ENCODE measurements at regions not wholly inside any gene's neighbourhood (a gene's known extent, or its start where the extent isn't known, plus 50 kb on each side); places are given as distances from the start of the nearest gene placed in this dataset.

DNA sequence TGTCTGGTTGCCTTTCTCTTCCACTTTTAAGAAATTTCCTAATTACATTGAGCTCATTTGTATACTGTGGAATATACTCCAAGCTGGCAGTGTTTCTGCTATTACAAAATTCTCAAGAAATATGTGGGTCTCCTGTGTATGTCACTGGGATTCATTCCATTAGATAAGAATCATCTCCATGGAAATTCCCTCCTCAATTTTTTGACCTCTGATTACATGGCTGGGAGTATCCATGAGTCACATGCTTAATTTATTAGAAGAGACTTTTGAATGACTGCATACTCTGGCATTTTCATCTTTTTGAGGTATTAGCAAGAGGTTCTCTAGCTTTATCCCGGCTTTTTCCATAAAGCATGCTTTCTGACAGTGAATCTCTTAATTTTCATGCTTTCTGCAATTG, 665.5 kb upstream of the CNTNAP5 start:
- H3K27me3 ChIP-seq (replicated peaks; ENCODE audit: control insufficient read depth, insufficient read depth, low read length): no peaks in the 10 kb centered on the region
- POLR2A ChIA-PET: no interaction called here
- intact Hi-C loops (cut with micrococcal nuclease; ENCODE audit: unreplicated experiment): no loop called here
- no TSS peak for BruUV-seq (replicated peaks)
- Mint-ChIP-seq H3K4me1 (ENCODE audit: low read depth, unreplicated experiment) (no peaks in the 10 kb centered on the region), H3K27me3 (ENCODE audit: insufficient read depth, unreplicated experiment) (no peaks in the 10 kb centered on the region), H3K9me3 (ENCODE audit: unreplicated experiment) (peaks cover 10% of the 10 kb centered on the region), H3K27ac (ENCODE audit: unreplicated experiment) (no peak overlapping the region), H3K4me3 (ENCODE audit: unreplicated experiment) (no peak overlapping the region), H3K36me3 (ENCODE audit: insufficient read depth, unreplicated experiment) (no peaks in the 10 kb centered on the region)
- CTCF ChIA-PET: no interaction called here
- TF ChIP-seq, protein P1, sequence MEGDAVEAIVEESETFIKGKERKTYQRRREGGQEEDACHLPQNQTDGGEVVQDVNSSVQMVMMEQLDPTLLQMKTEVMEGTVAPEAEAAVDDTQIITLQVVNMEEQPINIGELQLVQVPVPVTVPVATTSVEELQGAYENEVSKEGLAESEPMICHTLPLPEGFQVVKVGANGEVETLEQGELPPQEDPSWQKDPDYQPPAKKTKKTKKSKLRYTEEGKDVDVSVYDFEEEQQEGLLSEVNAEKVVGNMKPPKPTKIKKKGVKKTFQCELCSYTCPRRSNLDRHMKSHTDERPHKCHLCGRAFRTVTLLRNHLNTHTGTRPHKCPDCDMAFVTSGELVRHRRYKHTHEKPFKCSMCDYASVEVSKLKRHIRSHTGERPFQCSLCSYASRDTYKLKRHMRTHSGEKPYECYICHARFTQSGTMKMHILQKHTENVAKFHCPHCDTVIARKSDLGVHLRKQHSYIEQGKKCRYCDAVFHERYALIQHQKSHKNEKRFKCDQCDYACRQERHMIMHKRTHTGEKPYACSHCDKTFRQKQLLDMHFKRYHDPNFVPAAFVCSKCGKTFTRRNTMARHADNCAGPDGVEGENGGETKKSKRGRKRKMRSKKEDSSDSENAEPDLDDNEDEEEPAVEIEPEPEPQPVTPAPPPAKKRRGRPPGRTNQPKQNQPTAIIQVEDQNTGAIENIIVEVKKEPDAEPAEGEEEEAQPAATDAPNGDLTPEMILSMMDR (IDR thresholded peaks at IDR 0.05; ENCODE audit: insufficient read depth in 1 of 2, low read depth in 1 of 2, low read length in 1 of 2, severe bottlenecking in 1 of 2, unreplicated experiment in 1 of 2): no peak
- H3K4me1 ChIP-seq: no peaks in the 10 kb centered on the region
- no peak overlapping the region for H3K4me3 ChIP-seq (ENCODE audit: low read depth, low read length)
- DNase-seq: no peak
- H3K36me3 ChIP-seq (ENCODE audit: control insufficient read depth, insufficient read depth, low read length): no peaks in the 10 kb centered on the region
- no peaks in the 10 kb centered on the region for H3K9me3 ChIP-seq

DNA sequence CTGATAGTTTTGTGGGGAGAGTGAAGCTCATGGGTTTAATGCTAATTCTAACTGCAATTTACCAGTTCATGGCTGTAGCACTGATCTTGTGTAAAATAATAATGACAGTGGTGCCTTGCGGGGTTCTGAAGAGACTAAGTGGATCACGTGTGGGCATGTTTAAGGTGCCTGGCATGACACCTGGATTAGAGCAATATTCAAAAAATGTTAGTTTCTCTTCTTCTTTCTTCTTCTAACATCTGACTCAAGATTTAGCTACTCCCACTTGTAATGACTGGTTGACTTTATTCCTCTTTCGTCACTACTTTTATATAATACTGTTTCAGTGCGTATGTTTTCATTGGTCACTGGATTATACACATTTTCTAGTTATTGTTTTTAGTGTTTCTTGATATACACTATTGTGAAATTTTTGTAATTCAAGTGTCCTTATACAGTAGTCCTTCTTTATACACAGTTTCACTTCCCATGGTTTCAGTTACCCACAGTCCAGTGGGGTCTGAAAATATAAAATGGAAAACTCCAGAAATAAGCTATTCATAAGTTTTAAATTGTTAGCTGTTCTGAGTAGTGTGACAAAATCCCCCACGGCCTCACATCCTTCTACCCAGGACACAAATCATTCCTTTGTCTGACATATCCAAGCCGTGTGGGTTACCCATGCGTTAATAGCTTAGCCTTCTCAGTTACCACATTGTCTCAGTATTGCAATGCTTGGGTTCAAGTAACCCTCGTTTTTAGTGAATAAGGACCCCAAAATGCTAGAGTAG, 662.2 kb upstream of the CNTNAP5 start:
- no peaks in the 10 kb centered on the region for H3K27me3 Mint-ChIP-seq (ENCODE audit: insufficient read depth, unreplicated experiment)
- DNase-seq: no peak
- H3K27ac Mint-ChIP-seq (ENCODE audit: unreplicated experiment): no peak overlapping the region
- Histone ChIP-seq H3K4me3 (ENCODE audit: low read depth, low read length) (no peak overlapping the region), H3K4me1 (no peaks in the 10 kb centered on the region), H3K27me3 (replicated peaks; ENCODE audit: control insufficient read depth, insufficient read depth, low read length) (no peaks in the 10 kb centered on the region), H3K9me3 (no peaks in the 10 kb centered on the region), H3K36me3 (ENCODE audit: control insufficient read depth, insufficient read depth, low read length) (no peaks in the 10 kb centered on the region)
- no peak overlapping the region for H3K4me3 Mint-ChIP-seq (ENCODE audit: unreplicated experiment)
- BruUV-seq (replicated peaks): no TSS peak
- peaks cover 10% of the 10 kb centered on the region for H3K9me3 Mint-ChIP-seq (ENCODE audit: unreplicated experiment)
- ChIA-PET CTCF (no interaction called here), POLR2A (no interaction called here)
- intact Hi-C loops (cut with micrococcal nuclease; ENCODE audit: unreplicated experiment): no loop called here
- H3K4me1 Mint-ChIP-seq (ENCODE audit: low read depth, unreplicated experiment): no peaks in the 10 kb centered on the region
- H3K36me3 Mint-ChIP-seq (ENCODE audit: insufficient read depth, unreplicated experiment): no peaks in the 10 kb centered on the region
- TF ChIP-seq, protein P1 (IDR thresholded peaks at IDR 0.05; ENCODE audit: insufficient read depth in 1 of 2, low read depth in 1 of 2, low read length in 1 of 2, severe bottlenecking in 1 of 2, unreplicated experiment in 1 of 2): no peak

DNA sequence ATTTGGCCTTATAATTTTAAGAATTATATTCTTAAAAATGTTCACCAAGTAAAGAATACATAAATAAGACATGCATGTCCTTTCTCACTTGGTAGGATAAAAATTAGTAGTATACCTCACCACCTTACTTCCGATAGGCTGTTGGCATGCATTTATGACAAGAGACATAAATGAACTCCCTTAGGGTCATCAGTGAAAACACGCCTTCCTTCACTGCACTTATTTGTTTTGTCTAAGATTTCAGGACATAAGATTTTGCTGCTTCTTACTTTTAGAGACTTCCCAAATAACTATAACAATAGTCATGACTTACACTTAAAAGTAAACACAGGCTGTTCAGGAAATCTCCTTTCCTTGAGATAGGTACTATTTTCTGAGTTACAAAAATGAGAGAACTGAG, 661.3 kb upstream of the CNTNAP5 start:
- no TSS peak for BruUV-seq (replicated peaks)
- ChIA-PET POLR2A (no interaction called here), CTCF (no interaction called here)
- H3K36me3 Mint-ChIP-seq (ENCODE audit: insufficient read depth, unreplicated experiment): no peaks in the 10 kb centered on the region
- H3K27ac Mint-ChIP-seq (ENCODE audit: unreplicated experiment): no peak overlapping the region
- no peaks in the 10 kb centered on the region for H3K4me1 Mint-ChIP-seq (ENCODE audit: low read depth, unreplicated experiment)
- Histone ChIP-seq H3K36me3 (ENCODE audit: control insufficient read depth, insufficient read depth, low read length) (no peaks in the 10 kb centered on the region), H3K4me1 (no peaks in the 10 kb centered on the region), H3K4me3 (ENCODE audit: low read depth, low read length) (no peak overlapping the region), H3K9me3 (no peaks in the 10 kb centered on the region), H3K27me3 (replicated peaks; ENCODE audit: control insufficient read depth, insufficient read depth, low read length) (no peaks in the 10 kb centered on the region)
- no peak overlapping the region for H3K4me3 Mint-ChIP-seq (ENCODE audit: unreplicated experiment)
- peaks cover 10% of the 10 kb centered on the region for H3K9me3 Mint-ChIP-seq (ENCODE audit: unreplicated experiment)
- intact Hi-C loops (cut with micrococcal nuclease; ENCODE audit: unreplicated experiment): no loop called here
- TF ChIP-seq, protein P1 (IDR thresholded peaks at IDR 0.05; ENCODE audit: insufficient read depth in 1 of 2, low read depth in 1 of 2, low read length in 1 of 2, severe bottlenecking in 1 of 2, unreplicated experiment in 1 of 2): no peak
- DNase-seq: no peak
- H3K27me3 Mint-ChIP-seq (ENCODE audit: insufficient read depth, unreplicated experiment): no peaks in the 10 kb centered on the region

Measured in Caco-2 (cell line).